Panc1 (cell line): ENCODE measurements at regions not wholly inside any gene's neighbourhood (a gene's known extent, or its start where the extent isn't known, plus 50 kb on each side); places are given as distances from the start of the nearest gene placed in this dataset.

Experiments used
- ATAC-seq: fragments of 200-7000 bp; cut with Tn5 transposase; 2 replicates; pipeline ENCODE4 v1.9.1; 2020; ENCODE audit warnings: mild to moderate bottlenecking, moderate library complexity
- BruUV-seq: library from RNA; stranded (reverse); fragments of 400-500 nt; replicated peaks from 2 replicates; lab custom pipeline; 2021; lab: Mats Ljungman, UMichigan
- CTCF ChIA-PET: fragments of 300-600 bp; sonication (Branson Sonifier 250); formaldehyde crosslinking; loops from one replicate; lab custom pipeline; 2022; ENCODE audit warnings: antibody characterized with exemption; lab: Charles Lee
- POLR2A ChIA-PET: fragments of 300-600 bp; sonication (Branson Sonifier 250); formaldehyde crosslinking; loops from one replicate; lab custom pipeline; 2022; ENCODE audit warnings: antibody characterized with exemption; lab: Charles Lee
- DNase-seq: peaks from one replicate; pipeline ENCODE4 v3.0.0-alpha.2; 2010; ENCODE audit warnings: low read depth, low spot score
- H3K27ac ChIP-seq: 2 replicates; pipeline ENCODE4 v1.5.1; 2011; ENCODE audit warnings: mild to moderate bottlenecking, low read length, inconsistent platforms
- H3K27me3 ChIP-seq: fragments of 200-500 bp; sonication (Bioruptor generic); 2 replicates; pipeline ENCODE4 v1.6.0; 2014; ENCODE audit warnings: low read length, inconsistent platforms; ENCODE audit not compliant: control insufficient read depth, insufficient read depth
- H3K36me3 ChIP-seq: fragments of 200-500 bp; sonication (Bioruptor generic); 2 replicates; pipeline ENCODE4 v1.5.1; 2014; ENCODE audit warnings: inconsistent platforms, mild to moderate bottlenecking, low read length, moderate library complexity; ENCODE audit not compliant: control insufficient read depth, insufficient read depth
- H3K4me1 ChIP-seq: 2 replicates; pipeline ENCODE4 v1.5.1; 2011; ENCODE audit warnings: inconsistent platforms, mild to moderate bottlenecking, low read length, moderate library complexity; ENCODE audit not compliant: control insufficient read depth, insufficient read depth
- H3K4me3 ChIP-seq, 2 experiments: 2 replicates each; pipeline ENCODE4 v1.5.1; 2011 to 2012; ENCODE audit warnings: low read depth in 2 of 2, low read length in 2 of 2, mild to moderate bottlenecking in 2 of 2, inconsistent platforms in 1 of 2, moderate library complexity in 1 of 2
- H3K9me3 ChIP-seq: fragments of 200-500 bp; sonication (Bioruptor generic); 2 replicates; pipeline ENCODE4 v1.5.1; 2014; ENCODE audit warnings: low read depth, mild to moderate bottlenecking, inconsistent platforms, low read length, moderate library complexity; ENCODE audit not compliant: control insufficient read depth, insufficient read depth
- POLR2AphosphoS5 ChIP-seq: IDR thresholded peaks from 2 replicates; pipeline ENCODE4 v1.6.1; 2012; ENCODE audit warnings: mild to moderate bottlenecking, low read depth, low read length, moderate library complexity
- SIN3A ChIP-seq: IDR thresholded peaks from 2 replicates; pipeline ENCODE4 v1.6.1; 2012; ENCODE audit warnings: low read depth, mild to moderate bottlenecking, low read length, moderate library complexity, borderline replicate concordance; ENCODE audit not compliant: insufficient read depth
- TCF7L2 ChIP-seq: IDR thresholded peaks from 2 replicates; pipeline ENCODE4 v1.6.1; 2011; ENCODE audit warnings: mild to moderate bottlenecking, low read depth, low read length, inconsistent platforms
- in situ Hi-C: cut with HindIII; loops from 2 replicates; pipeline ENCODE4 v1.10.0; 2016; ENCODE audit warnings: low sequenced_read_pairs, low pct_unique_long_range_greater_than_20kb
- intact Hi-C: fragments of 100-400 bp; cut with micrococcal nuclease; formaldehyde crosslinking; loops from one replicate; pipeline ENCODE4 v1.10.0; 2022; ENCODE audit not compliant: unreplicated experiment
- TF ChIP-seq, protein P1 (sequence below): fragments of 450-650 bp; IDR thresholded peaks from 2 replicates; pipeline ENCODE4 v1.5.1; 2017; ENCODE audit warnings: mild to moderate bottlenecking
- TF ChIP-seq, protein P2 (sequence below), 2 experiments: IDR thresholded peaks; 2 replicates each; pipeline ENCODE4 v1.6.1; 2011 to 2012; ENCODE audit warnings: low read depth in 2 of 2, control low read depth in 1 of 2, low read length in 1 of 2, mild to moderate bottlenecking in 1 of 2, moderate library complexity in 1 of 2; ENCODE audit not compliant: insufficient read depth in 1 of 2

DNA sequence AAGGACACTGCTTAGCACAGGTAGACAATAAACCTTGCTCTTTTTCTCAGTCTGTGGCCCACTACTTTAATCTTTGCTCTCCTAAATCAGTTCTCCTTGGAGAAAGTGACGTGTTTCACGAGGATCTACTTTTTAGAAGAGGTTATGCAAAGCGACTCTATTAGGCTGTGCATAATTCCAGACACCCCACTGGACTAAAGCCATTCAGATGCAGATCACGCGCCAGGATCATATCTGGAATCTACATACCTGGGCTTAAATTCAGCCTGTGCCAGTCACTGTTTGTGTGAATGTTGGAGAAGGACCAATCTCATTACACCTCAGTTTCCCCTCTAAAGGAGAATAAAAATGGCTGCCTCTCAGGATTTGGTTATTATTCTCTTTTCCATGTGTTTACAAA lies 413.0 kb upstream of the MYT1L start:
- ChIA-PET POLR2A (no interaction called here), CTCF (no interaction called here)
- intact Hi-C loops (no loop called here), in situ Hi-C loops (no loop called here)
- Histone ChIP-seq H3K27me3 (0 out of 2 replicates have a peak, but pooled peaks cover 4% of the 10 kb centered on the region), H3K27ac (no peak overlapping the region), H3K9me3 (no peaks in the 10 kb centered on the region), H3K4me3 (no peak overlapping the region), H3K4me1 (no peaks in the 10 kb centered on the region), H3K36me3 (no peaks in the 10 kb centered on the region)
- no TSS peak for BruUV-seq
- ATAC-seq (no peak), DNase-seq (no peak)
- no peak for TF ChIP-seq POLR2AphosphoS5
- TF ChIP-seq, protein P1, sequence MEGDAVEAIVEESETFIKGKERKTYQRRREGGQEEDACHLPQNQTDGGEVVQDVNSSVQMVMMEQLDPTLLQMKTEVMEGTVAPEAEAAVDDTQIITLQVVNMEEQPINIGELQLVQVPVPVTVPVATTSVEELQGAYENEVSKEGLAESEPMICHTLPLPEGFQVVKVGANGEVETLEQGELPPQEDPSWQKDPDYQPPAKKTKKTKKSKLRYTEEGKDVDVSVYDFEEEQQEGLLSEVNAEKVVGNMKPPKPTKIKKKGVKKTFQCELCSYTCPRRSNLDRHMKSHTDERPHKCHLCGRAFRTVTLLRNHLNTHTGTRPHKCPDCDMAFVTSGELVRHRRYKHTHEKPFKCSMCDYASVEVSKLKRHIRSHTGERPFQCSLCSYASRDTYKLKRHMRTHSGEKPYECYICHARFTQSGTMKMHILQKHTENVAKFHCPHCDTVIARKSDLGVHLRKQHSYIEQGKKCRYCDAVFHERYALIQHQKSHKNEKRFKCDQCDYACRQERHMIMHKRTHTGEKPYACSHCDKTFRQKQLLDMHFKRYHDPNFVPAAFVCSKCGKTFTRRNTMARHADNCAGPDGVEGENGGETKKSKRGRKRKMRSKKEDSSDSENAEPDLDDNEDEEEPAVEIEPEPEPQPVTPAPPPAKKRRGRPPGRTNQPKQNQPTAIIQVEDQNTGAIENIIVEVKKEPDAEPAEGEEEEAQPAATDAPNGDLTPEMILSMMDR = no peak
- TF ChIP-seq SIN3A = no peak
- TF ChIP-seq, protein P2, sequence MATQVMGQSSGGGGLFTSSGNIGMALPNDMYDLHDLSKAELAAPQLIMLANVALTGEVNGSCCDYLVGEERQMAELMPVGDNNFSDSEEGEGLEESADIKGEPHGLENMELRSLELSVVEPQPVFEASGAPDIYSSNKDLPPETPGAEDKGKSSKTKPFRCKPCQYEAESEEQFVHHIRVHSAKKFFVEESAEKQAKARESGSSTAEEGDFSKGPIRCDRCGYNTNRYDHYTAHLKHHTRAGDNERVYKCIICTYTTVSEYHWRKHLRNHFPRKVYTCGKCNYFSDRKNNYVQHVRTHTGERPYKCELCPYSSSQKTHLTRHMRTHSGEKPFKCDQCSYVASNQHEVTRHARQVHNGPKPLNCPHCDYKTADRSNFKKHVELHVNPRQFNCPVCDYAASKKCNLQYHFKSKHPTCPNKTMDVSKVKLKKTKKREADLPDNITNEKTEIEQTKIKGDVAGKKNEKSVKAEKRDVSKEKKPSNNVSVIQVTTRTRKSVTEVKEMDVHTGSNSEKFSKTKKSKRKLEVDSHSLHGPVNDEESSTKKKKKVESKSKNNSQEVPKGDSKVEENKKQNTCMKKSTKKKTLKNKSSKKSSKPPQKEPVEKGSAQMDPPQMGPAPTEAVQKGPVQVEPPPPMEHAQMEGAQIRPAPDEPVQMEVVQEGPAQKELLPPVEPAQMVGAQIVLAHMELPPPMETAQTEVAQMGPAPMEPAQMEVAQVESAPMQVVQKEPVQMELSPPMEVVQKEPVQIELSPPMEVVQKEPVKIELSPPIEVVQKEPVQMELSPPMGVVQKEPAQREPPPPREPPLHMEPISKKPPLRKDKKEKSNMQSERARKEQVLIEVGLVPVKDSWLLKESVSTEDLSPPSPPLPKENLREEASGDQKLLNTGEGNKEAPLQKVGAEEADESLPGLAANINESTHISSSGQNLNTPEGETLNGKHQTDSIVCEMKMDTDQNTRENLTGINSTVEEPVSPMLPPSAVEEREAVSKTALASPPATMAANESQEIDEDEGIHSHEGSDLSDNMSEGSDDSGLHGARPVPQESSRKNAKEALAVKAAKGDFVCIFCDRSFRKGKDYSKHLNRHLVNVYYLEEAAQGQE (IDR thresholded peaks at IDR 0.05; ENCODE audit: insufficient read depth in 1 of 2, low read depth in 2 of 2, low read length in 1 of 2) = no peak
- TF ChIP-seq TCF7L2 = no peak

DNA sequence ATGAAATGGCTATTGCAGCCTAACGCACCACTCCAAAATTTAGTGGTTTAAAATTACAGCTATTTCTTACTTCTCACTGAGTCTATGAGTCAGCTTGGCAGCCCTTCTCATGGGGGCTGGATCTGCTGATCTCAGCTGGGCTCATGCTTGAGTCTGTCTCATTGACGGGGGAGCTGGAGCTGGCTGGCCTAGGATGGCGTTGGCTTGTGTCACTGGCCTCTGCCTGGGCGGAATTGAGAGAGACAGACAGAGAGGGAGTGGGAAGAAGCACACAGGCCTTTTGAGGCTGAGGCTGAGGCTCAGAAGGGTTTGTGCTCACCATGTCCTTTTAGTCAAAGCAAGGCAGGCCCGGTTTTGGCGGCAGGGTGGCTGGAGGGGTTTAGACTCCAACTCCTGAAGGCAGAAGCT lies 412.1 kb upstream of the MYT1L start:
- in situ Hi-C loops (no loop called here), intact Hi-C loops (no loop called here)
- H3K27me3 ChIP-seq = 0 out of 2 replicates have a peak, but pooled peaks cover 4% of the 10 kb centered on the region
- ATAC-seq = no peak
- CTCF ChIA-PET = interaction anchor here (0.6 kb wide), 1 partner anchor 637 kb away, joined by 11 read pairs; no protein-coding TSS in a partner anchor
- H3K9me3 ChIP-seq = no peaks in the 10 kb centered on the region
- no peak overlapping the region for H3K4me3 ChIP-seq
- POLR2A ChIA-PET = no interaction called here
- H3K36me3 ChIP-seq = no peaks in the 10 kb centered on the region
- no peak overlapping the region for H3K27ac ChIP-seq
- BruUV-seq = no TSS peak
- TF ChIP-seq, protein P1 = no peak
- TF ChIP-seq TCF7L2 = no peak
- TF ChIP-seq, protein P2 (IDR thresholded peaks at IDR 0.05; ENCODE audit: insufficient read depth in 1 of 2, low read depth in 2 of 2, low read length in 1 of 2) = no peak
- TF ChIP-seq POLR2AphosphoS5 = no peak
- DNase-seq = no peak
- H3K4me1 ChIP-seq = no peaks in the 10 kb centered on the region
